Stimulated activated CD8-positive, alpha-beta memory T cell treated with anti-CD3 and anti-CD28 coated beads, Interleukin-4, amount 100 ng/mL, for 1 hour (primary cell): ENCODE measurements at regions not wholly inside any gene's neighbourhood (a gene's known extent, or its start where the extent isn't known, plus 50 kb on each side); places are given as distances from the start of the nearest gene placed in this dataset.

Experiments used
- DNase-seq, 2 donors: peaks; one replicate each; pipeline ENCODE4 v3.0.0-alpha.2; 2020; ENCODE audit warnings: low read depth in 2 of 2, low spot score in 1 of 2

DNA sequence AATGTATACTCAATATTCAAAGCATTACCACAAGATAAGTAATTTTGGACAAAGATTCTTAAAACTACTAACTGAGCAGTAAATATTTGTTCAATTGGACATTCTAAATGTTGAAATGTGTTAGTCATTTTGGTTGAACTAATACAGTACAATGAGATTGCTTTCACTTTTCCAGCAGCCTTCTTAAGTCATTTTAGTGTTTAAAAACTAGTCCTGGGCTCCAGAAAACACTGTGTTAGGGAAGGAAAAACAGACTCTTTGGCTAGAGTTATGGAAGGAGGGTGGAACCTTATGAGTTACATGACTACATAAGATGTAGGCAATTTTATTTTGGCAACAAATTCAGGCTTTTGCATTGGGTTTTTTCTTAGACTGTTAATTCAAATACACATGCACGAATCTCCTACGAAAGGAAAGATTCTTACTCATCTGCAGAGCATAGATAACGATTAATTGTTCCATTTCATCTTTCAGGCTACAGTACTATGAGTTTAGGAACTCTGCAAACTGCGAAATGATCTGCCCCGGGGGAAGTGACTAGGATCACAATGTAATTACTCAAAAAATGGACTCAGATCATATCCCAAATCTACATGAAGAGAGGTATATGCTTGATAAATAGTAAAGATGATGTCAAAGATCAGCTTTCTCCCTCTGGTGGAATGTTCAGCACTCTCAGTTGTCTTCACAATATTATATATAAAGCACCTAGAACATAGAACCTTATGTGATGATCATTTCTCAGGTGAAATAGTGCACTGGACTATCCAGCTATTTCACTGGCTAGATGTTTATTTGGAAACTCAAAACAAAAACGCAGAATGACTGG lies 492.8 kb upstream of the MDFIC2 start:
- no peak for DNase-seq

DNA sequence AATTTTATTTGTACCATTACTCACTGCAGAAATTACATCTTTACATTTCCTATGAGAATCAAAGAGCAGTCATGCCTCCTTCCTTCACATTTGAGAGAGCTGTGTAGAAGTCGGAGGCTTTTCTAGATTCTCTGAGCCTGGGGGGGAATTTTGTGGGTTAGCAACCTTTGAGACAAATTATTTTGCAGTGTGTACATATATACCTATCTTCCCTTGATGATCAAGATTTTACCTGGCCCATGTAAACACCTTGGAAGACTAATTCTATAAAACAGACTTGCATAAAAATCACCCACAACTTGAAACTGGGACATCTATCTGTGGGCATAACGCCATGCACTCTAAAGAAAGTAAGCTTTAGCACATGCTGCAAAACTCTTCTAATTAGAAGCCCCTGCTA lies 491.5 kb upstream of the MDFIC2 start:
- DNase-seq, result no peak

DNA sequence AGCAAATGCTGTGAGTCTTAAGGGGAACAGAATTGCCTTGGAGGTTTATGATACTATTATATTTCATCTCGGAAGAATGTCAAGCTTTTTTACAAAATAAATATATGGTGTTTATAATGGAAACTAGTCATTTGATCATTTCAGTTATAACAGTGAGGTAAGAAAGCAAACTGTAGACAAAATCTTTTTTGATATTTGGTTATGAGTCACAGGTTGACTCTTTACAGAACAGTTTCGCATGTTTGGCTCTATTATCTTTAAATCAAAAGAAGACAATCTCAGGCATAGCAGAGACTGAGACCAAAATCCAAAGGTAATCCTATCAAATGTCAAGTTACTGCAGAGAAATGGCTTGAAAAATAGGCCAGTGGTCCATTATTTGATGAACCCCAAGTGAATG lies 490.9 kb upstream of the MDFIC2 start:
- no peak for DNase-seq

DNA sequence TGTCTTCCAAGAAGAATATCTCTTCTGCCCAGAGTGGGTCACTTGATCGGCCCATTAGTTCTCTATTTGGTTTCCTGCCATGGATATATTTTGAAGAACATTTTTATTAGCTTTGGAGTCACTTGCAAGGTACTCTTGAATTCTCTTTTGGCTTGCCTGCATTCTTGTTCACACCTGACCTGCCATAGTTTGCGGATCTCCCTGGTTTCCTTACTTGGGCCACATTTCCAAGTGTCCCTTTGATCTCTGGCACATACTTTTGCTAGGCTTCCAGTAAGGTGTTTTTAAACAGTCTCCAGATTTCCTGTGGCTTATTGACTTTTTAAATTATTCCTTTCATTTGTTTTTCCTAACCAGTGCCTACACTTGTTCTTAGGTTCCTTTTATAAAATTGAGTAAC lies 488.5 kb upstream of the MDFIC2 start:
- no peak for DNase-seq

DNA sequence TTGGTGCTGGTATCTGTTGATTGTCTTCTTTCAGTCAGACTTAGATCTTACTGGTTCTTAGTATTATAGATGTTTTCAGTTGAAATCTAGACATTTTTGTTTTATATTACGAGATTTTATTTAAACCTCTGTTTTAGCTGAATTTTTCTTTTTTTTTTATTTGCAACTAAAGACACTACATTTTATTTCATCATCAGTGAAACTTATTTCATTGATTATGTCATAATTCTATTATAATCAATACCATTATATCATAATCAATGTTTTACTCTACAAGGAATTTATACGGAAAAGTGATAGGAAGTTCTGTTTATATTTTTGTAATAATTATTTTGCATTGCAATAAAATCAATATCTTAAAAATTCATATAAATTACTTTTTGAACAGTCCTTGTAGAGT lies 477.4 kb upstream of the MDFIC2 start:
- no peak for DNase-seq

DNA sequence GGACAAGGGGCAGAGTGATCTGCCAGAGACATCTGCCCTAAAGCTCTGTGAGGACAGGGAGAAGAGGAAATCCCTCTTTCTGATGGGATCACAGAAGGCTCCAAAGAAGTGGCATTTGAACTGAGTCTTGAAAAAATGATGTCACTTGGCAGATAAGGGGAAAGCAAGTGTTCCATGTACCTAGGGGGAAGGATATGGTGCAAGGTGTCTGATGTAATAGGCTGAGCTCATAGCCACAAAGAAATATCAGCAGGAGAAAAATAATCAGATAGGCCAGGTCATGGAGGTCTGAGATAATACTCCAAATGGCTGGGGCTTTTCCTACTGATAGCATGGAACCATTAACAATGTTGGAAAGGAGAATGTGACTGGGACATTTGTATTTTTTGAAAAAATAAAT lies 468.4 kb upstream of the MDFIC2 start:
- DNase-seq, result no peak

DNA sequence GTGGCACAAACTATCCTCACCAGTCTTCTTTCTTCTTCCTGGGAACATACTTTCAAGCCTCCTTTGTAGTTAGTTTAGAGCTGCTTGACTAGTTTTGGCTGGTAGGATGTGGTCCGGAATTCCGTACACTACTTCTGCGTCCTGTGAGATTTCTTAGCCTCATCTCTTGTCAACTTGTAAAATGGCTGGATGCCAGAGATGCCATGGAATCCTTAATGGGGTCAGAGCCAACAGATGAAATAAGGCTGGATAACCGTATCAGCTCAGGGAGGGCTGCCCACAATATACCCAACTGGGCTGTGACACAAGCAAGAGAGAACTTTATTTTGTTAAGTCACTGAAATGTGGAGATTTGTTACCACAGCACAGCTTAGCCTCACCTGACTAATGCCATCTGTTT lies 466.9 kb upstream of the MDFIC2 start:
- DNase-seq, result no peak

DNA sequence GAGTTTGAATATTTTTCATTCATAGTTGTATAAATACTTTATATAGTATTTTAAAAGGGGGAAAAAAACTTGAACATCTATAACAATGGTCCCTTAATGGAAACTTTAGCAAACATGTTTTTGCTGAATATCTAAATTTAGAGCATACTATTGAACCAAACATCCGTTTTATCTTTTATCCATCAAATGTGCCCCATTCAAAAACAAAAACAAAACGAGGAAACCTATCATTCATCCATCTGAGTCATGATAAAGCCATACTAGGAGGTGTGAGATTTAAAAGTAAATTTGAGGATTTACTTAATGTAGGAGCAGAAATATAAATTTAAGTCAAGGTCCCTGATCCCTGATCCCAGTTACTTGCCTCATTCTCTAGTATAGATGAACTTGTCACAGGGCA lies 463.6 kb upstream of the MDFIC2 start:
- no peak for DNase-seq

DNA sequence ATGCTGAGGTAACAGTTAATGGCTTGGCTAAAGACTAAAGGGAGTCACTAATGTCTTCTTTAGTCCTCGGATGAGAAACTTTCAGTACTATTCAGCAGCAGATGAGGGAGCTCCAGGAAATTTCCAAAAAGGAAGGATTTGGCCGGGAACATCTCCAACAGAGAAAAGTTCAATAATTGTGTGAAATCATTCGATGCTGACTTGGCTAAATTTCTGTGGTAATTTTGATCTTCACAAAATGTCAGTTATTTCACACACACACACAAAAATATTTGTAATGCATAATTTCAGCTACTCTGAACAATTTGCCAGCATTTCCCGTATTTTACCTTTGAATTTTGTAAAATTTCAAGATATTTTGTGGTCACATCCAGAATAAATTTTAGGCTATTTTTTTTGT lies 462.8 kb upstream of the MDFIC2 start:
- DNase-seq, result no peak

DNA sequence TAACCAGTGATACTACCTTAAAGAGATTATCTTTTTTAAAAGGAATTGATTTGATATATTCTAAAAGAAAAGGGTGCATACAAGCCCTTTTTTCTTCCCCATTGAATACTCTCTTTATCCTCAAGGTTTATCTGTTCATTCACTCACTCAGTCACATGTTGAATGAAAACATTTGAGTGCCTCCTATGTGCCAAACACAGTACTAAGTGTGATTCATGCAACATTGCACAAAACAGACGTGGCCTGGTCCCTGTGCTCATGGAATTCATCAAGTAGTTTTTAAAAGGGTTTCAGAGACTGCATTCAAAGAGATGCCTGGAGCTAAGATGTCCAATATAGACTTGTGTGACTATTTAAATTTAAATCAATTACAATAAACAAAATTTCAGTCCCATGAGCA lies 462.2 kb upstream of the MDFIC2 start:
- no peak for DNase-seq

DNA sequence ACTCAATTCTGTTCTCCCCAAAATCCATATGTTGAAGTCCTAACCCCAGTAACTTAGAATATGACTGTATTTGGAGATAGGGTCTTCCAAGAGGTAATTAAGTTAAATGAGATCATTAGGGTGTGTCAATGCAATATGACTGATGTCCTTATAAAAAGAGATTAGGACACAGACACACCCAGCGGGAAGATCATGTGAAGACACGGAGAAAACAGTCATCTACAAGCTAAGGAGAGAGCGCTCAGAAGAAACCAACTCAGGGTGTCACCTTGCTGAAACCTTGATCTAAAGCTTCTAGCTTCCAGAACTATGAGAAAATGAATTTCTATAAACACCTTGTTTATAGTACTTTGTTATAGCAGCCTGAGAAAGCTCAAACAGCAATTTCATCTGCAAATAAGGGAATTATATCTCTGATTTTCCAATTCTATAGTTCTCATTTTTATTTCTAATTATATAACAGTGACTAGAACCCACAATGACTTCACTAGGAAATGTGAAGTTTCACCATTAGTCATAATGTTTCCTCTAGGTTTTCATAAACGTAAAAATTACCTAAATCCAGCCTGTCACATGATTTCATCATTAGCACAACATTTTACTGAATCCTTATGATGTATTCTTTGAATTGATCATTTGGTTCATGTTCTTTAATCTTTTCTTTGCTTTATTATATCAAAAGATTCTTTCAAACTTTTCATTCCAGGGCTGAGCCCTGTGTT lies 459.1 kb upstream of the MDFIC2 start:
- DNase-seq, result no peak

DNA sequence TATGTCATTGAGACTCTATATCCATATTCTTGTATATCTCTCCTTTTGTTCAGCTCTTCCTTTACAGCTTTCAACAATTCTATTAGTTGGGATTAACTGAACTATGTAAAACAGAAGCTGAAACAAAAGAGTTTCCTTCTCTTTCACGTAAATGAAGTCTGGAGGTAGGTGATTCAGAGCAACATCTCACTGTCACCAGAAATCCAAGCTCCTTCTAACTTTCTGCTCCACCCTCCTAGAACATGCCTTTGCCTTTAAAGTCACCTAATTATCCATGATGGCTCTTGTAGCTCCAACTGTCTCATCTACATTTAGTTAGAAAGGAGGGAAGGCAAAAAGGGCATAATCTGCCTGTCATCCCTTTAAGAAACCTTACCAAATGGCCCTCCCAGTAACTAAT lies 458.2 kb upstream of the MDFIC2 start:
- no peak for DNase-seq

DNA sequence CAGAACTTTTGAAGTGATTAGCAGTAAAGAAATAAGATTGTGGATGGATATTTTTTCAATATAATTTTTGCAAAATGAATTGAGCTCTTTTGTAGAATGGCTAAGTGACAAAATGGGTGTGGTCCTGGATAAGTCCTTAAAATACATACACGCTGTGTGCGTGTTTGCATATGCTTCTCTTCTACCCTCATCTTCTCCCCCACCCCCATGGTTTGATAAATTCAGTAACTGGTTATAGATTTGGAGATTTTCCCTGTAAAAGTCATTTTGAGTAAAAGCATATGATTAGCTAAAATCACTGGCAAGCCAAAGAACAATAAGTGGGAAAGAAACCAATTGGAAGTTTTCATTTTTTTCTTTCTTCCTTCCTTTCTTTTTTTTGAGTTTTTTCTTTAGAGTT lies 453.9 kb upstream of the MDFIC2 start:
- DNase-seq, result no peak

DNA sequence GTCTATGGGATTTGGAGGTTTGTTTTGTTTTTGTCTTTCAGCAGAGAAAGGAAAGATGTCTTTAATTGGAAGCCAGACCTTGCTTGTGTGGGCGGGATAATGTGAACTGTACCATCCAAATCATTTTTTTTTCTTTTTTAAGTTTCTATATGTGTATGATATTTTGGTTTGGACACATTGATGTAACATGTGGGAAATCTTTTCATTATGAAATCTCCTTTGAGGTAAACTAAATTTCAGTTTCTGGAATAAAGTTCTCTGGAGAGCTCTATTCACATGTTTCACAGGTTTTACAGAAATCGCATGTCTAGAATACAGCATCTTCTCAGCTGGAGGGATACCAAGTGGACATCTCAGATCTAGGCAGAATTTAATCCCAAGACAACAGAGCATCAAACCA lies 451.5 kb upstream of the MDFIC2 start:
- no peak for DNase-seq

DNA sequence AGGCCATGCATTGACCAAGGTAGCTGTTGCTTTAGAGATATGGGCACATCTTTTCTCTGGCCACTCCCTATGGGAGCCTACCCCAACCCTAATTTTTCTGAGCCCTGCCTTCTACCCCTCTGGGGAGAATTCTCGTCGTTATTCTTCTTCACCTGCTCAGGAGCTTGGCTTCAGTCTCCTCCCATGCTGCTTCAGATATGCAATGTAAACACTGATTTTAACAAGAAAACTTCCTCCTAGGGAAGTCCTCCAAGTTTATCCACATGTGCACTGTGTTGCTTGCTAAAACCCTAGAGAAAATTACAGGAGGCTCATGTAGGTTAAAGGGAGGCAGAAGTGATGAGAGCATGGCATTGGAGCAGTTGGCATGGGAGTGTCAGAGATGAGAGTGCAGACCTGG lies 445.2 kb upstream of the MDFIC2 start:
- DNase-seq, result no peak

DNA sequence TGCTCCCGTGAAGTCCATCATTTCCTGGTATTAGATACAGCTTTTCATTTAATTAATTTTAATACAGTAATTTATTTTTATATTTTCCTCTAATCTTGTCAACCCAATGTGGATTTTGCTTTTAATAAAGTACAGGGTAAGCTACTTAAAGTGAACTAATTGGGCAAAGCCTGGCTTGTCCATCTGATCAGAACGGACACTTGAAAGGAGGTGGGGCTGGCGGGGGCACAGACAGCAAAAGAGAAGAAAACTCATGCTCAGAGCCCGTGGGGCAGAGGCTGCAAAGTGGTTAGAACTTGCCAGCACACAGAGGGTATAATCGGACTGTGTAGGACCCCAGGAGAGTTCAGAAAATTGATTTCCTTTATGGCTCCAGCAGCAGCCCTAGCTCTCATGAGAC lies 443.1 kb upstream of the MDFIC2 start:
- DNase-seq, result no peak

DNA sequence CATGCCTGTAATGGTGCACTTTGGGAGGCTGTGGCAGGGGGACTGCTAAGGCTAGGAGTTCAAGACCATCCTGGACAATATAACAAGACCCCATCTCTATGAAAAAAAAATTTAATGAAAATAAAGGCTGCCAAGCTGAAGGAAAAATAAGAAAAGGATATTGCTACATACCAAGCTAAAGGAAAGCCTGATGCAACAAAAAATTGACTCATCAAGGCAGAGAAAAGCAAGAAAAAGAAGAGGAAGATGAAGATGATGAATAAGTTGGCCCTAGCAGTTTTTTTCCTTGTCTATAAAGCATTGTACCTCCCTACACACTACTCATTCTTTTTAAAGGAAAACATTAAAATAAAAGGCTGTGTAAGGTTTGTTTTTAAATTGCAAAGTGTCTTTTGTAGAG lies 441.9 kb upstream of the MDFIC2 start:
- DNase-seq, result no peak

DNA sequence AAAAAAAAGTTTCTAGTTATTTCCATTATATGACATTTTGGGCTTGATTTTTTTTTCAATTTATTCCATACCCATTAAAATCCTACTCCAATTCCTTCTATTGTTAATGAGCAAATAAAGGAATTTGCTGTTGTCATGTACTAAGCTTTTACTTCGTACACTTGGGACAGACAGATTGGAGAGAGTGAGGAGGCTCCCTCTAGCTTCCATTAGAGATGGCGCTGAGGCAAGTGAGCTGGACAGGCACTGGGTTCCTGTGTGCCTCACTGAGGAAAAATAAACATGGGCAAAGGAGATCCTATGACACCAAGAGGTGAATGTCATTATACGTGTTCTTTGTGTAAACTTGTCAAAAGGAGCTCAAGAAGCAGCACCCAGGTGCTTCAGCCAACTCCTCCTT lies 441.1 kb upstream of the MDFIC2 start:
- DNase-seq, result no peak

DNA sequence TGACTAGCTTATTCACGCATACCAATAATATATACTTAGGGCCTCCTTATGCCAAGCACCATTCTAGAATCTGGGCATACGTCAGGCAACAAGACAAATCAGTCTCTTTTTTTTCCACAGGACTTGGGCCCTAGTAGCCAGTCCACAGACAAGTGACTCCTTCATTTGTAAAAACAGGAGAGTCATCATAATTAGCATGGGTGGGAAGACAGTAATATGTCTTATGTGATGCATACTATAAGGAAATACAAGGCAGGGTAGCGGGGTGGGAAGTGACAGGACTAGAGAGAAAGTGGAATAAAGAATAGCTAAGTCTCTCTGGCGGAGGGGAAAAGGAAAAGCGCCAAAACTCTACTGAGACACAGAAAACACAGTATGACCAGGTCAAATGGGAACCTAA lies 439.6 kb upstream of the MDFIC2 start:
- no peak for DNase-seq

DNA sequence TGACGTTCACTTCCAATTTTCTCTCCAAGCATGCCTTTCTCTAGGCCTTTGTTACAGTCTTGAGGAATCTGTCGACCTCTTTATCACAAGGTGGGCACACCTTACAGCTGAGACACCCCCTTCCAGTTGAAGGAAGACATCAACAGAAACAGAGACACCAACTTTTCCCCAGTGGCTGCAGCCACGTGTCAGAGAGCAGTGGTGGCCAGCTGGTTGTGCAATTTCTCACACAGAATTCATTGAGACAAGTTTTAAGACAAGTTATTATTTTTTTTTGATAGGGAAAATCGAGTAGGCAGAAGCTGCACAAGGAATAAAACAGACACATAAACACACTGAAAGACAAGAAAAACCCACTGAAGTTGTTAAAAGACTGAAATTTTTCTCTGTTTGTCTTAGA lies 436.7 kb upstream of the MDFIC2 start:
- DNase-seq, result no peak

DNA sequence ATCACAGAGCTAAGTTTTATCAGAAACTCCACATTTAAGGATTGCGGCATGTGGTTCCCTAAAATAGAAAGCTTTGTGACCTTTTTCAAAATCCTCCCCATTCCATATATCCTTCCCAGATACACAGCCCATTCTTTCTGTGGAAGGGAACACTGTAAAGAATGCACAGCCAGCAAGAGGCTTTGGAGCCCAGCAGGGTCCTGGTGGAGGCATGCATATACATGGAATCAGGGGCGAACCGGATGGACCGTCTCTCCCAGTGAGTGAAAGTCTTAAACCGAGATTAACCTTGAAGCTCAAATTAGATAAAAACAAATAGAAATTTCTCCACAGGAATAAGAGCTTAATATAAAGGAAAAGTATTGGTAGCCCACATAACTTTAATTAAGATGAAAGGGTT lies 436.2 kb upstream of the MDFIC2 start:
- no peak for DNase-seq

DNA sequence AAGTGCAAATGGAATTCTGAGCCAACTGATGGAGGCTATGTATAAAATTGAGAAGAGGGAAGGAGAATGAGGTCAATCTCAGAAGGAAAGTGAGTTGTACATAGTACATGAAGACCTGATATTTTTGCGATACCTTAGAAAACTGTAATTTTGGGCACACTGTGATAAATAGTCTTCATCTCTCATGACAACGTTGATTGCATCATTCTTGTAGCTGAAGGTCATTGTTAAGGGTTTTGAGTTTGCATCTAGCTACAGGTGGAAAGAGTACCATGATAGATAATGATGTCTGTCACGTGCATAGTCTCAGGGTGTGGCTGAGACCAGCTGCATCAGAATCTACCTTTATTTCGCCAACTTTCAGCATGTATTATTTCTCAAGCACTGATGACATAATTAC lies 435.4 kb upstream of the MDFIC2 start:
- DNase-seq, result no peak

DNA sequence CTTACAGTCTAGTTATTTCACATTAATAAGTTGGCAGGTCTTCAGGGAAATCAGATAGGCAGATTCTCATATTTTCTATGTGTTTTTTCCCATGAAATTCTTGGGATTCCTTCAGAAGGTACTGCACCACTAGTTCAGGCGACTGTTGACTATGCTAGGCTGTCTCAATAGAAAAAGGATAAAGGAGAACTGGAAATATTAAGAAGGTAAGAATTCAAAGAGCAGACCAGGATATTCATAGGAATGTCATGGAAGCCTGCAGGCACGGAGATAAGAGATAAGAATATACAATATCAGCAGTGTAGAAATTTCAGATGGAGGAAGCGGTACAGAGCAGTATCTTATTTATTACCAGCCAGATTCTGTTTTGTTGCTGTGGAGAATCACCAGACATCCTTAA lies 432.1 kb upstream of the MDFIC2 start:
- DNase-seq, result no peak
